ENCODE measurements at regions not wholly inside any gene's neighbourhood (a gene's known extent, or its start where the extent isn't known, plus 50 kb on each side); places are given as distances from the start of the nearest gene placed in this dataset.

- TF ChIP-seq ASH2L (IDR thresholded peaks at IDR 0.05; ENCODE audit: borderline replicate concordance, low read depth) (no peak), FOS (IDR thresholded peaks at IDR 0.05; ENCODE audit: borderline replicate concordance, extremely low read depth, insufficient read length) (no peak), ZBTB4 (CRISPR knock-in tag; IDR thresholded peaks at IDR 0.05) (no peak), POLR2A (IDR thresholded peaks at IDR 0.05; ENCODE audit: low read depth, low read length) (no peak)
- TF ChIP-seq, protein P1, sequence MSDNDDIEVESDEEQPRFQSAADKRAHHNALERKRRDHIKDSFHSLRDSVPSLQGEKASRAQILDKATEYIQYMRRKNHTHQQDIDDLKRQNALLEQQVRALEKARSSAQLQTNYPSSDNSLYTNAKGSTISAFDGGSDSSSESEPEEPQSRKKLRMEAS (IDR thresholded peaks at IDR 0.05; ENCODE audit: low read depth, low read length): no peak
These were observed 89.6 kb upstream of the KIT start for GRCh38 chr4:54568184-54568583.

All from GM12878 (cell line).